HG03196 (cell line): ENCODE measurements at regions not wholly inside any gene's neighbourhood (a gene's known extent, or its start where the extent isn't known, plus 50 kb on each side); places are given as distances from the start of the nearest gene placed in this dataset.

Source experiments
- ATAC-seq: cut with Tn5 transposase; IDR thresholded peaks from one replicate; pipeline ENCODE4 v1.9.1; 2021; ENCODE audit not compliant: unreplicated experiment

DNA sequence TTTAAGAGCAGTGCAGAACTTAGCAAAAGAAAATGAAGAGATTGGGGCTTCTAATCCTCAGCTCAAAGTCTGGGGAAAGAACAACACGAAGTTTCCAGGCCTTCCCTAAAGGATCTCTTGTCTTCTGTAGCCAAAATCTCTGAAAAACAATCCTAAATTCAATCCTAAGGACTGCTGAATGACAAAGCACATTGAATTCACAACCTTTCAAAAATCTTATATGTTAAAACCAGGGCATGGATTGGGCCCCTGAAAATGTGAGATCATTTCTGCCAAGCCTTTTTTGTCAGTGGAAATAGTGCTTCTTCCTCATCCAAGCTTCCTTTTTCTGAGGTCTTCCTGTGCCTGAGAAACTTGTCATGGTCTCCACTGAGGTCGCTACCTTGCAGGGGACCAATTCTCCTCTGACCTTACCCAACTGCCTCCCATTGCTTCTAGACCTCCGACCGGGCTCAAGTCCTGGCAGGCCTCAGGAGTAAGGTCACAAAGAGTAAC, 126.2 kb upstream of the ARID1B start:
- ATAC-seq = no peak

DNA sequence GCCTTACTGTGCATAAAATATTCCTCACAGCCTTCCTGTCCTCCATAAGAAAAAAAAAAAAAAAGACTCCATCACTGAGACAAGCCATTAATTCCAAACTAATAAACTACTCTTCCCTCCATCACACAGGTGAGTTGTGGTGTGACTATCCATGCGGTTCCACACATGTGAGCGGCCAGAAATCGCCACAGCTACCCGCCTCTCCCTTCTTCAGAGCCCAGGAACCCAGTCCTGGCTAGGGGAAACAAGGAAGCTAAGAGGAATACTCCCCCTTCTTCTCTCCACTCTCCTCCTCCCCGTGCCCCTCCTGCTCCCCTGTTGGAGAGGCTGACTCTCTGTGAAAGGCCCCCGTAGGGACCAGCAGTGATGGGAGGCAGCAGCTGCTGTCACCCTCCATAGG, 128.6 kb upstream of the ARID1B start:
- no peak for ATAC-seq

- no peak for ATAC-seq
These were observed 129.2 kb upstream of the ARID1B start for GRCh38 chr6:156647991-156648390.

GRCh38 chr6:156647140-156647784, 129.9 kb upstream of the ARID1B start:
- no peak for ATAC-seq

DNA sequence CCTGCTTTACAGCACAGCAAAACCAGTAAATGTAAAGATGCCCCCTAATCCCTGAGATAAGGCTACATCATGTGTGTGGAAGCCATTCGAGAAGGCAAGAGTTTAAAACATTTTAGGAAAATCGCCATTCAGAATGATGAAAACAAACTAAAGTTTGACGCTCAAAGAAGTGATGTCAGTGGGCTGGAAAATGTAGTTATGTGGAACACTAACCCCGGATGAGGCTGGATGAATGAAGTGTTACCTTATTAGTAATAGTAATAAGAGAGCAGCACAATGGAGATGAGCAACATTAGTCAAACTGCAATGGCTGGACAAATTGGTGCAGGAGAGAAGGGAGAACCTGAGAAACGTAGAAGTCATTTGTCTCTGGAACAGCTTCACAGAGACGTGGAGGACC, 130.7 kb upstream of the ARID1B start:
- ATAC-seq = no peak

- ATAC-seq = no peak
These were observed 132.1 kb upstream of the ARID1B start for GRCh38 chr6:156645097-156645496.

- no peak for ATAC-seq
These were observed 138.0 kb upstream of the ARID1B start for GRCh38 chr6:156639009-156639721.

DNA sequence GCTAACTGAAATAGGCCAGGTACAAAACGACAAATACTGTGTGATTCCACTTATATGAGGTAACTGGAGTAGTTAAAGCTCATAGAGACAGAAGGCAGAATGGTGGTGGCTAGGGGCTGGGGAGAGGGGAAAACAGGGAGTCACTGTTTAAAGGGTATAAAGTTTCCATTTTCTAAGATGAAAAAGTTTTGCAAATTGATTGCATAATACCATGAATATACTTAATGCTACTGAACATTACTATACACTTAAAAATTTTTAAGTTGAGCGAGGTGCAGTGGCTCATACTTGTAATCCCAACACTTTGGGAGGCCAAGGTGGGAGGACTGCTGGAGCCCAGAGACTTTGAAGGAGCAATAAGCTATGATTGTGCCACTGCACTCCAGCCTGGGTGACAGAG, 138.6 kb upstream of the ARID1B start:
- no peak for ATAC-seq

DNA sequence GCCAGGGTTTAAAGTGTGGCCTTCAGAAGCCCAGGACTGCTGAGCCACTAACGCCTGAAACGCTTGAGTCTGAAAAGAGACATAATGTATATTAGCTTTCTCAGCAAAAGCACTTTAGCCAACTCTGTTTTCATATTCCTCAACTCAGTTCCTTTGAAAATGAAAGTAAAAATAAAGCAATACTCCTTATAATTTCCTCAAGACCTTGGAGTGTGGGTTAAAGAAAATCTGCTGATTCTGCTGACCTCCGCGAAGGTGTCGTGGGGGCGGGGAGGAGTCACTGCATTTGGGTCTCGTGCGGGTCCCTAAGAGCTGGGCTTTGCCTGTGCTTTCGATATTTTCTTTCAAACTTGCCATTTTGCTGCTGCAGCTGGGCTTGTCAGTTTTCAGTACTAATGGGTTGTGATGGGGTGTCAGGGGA, 142.2 kb upstream of the ARID1B start:
- ATAC-seq = no peak

- ATAC-seq = no peak
These were observed 143.1 kb upstream of the ARID1B start for GRCh38 chr6:156634048-156634447.

DNA sequence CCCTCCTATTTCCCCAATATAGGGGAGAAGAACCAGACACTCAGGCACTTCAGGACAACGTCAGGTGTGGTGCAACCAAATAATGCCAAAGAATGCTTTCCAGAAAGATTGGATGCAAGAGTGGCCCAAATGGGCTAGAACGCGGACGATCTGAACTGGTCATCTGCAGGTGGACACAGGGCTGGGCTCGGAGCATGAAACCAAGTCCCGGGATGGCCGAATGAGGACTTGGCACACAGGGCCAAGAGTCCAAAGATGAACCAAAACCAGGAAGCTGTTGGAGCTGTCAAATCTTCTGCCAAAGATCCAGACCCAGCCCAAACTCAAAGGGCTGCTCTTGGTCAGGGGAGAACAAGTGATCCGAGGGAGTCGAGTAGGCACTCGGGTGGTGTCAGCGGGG, 143.9 kb upstream of the ARID1B start:
- no peak for ATAC-seq

DNA sequence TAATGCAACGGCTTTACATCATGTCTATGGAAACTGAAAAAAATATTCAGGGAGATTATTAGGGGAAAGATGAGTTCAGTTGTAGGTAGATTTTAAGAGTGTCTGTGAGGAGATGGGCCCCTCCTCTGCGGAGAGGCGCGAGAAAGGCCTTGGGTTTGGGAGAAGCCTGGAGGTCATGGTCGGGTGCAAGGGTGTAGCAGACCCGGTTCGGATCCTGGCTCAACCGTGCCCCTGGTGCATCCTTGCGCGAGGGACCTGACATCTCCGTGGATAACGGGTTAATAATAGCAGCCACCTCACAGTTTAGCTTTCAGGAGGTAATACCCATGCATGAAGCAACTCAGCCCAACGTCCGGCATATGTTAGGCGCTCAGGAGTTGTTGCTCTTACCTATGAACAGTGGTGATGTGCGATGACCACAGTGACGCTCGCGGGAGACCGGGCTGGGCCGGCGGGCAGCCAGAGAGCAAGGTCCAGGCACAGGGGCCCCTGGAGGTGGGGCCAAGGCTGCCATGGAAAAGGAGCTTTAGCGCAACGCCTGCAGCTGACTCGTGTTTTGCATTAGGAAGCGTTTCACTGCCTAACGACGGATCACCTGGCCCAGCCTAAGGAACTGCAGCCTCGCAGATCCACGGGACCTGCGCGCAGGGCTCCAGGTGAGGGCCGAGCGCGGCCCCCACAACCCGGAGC, 146.4 kb upstream of the ARID1B start:
- no peak for ATAC-seq

- ATAC-seq = no peak
These were observed 148.4 kb upstream of the ARID1B start for GRCh38 chr6:156628805-156629204.

- no peak for ATAC-seq
These were observed 149.7 kb upstream of the ARID1B start for GRCh38 chr6:156627524-156627923.

DNA sequence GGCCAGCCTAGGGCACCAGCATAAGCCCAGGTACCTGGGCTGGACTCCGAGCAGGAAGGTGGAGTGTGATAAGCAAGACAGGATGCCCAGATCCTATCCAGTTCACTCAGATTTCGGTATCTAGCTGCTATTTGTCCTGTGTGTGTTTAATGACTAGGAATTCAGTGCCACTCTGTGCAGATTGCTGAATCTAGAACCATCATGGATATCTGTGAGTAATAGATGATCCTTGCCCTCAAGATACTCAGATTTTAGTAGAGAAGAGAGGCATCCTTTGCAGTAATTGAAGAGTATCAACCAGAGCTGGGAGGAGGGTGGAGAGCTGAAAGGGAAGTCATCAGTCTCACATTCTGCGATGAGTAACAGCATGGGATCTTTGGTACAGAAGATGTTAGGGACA, 155.0 kb upstream of the ARID1B start:
- no peak for ATAC-seq

DNA sequence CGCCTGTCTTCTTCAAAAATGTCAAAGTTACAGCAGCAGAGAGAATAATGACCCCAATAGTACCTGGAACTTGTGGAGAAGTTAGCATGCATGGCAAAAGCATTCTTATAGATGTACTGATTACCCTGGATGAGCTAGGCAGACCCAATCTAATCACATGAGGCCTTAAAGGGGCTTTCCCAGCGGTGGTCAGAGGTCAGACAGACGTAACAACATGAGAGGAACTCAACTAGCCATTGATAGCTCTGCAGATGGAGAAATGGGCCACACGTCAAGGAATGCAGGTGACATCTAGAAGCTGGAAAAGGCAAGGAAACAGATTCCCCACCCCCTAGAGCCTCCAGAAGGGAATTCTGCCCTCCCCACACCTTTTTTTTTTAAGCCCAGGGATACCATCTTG, 156.8 kb upstream of the ARID1B start:
- ATAC-seq = no peak

- no peak for ATAC-seq
These were observed 158.5 kb upstream of the ARID1B start for GRCh38 chr6:156618600-156619205.

- no peak for ATAC-seq
These were observed 159.2 kb upstream of the ARID1B start for GRCh38 chr6:156617941-156618340.

- ATAC-seq = no peak
These were observed 159.8 kb upstream of the ARID1B start for GRCh38 chr6:156617376-156617775.

- ATAC-seq = no peak
These were observed 160.7 kb upstream of the ARID1B start for GRCh38 chr6:156616495-156616894.

DNA sequence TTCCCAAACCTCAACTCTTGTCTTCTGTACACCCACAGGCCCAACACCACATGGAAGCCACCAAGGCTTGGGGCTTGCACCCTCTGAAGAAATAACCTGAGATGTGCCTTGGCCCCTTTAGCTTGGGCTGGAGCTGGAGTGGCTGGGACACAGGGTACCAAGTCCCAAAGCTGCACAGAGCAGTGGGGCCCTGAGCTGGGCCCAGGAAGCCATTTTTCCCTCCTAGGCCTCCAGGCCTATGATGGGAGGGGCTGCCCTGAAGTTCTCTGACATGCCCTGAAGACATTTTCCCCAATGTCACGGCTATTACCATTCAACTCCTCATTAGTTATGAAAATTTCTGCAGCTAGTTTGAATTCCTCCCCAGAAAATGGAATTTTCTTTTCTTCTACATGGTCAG, 163.2 kb upstream of the ARID1B start:
- ATAC-seq = no peak

- ATAC-seq = no peak
These were observed 164.8 kb upstream of the ARID1B start for GRCh38 chr6:156612361-156612760.
